ENCODE measurements at regions not wholly inside any gene's neighbourhood (a gene's known extent, or its start where the extent isn't known, plus 50 kb on each side); places are given as distances from the start of the nearest gene placed in this dataset.

DNA sequence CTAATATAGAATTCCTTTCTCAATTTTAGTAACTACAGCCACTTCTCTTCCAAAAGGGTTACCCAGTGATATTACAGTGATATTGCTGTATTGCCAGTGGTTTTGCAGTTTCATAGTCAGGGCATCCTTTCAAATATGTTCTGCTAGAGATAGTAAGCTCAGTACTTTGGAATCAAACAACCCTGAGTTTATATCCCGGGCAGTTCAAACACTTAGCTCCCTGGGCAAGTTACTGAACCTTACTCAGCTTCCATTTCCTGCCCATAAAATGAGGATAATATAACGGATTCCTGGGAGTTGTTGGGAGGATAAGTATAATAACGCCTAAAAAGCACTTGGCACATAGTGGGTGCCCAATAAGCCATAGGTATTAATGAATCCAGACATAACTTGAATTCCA, 212.6 kb upstream of the PARD3B start:
- TF ChIP-seq EZH2 (IDR thresholded peaks at IDR 0.05), result no peak
- no peak for TF ChIP-seq POLR2AphosphoS5 (IDR thresholded peaks at IDR 0.05; ENCODE audit: borderline replicate concordance, low read depth, low read length)
- TF ChIP-seq FOXP2 (optimal IDR thresholded peaks at IDR 0.05; ENCODE audit: control extremely low read depth, extremely low read length, insufficient read depth), result no peak
